ENCODE measurements at regions not wholly inside any gene's neighbourhood (a gene's known extent, or its start where the extent isn't known, plus 50 kb on each side); places are given as distances from the start of the nearest gene placed in this dataset.

DNA sequence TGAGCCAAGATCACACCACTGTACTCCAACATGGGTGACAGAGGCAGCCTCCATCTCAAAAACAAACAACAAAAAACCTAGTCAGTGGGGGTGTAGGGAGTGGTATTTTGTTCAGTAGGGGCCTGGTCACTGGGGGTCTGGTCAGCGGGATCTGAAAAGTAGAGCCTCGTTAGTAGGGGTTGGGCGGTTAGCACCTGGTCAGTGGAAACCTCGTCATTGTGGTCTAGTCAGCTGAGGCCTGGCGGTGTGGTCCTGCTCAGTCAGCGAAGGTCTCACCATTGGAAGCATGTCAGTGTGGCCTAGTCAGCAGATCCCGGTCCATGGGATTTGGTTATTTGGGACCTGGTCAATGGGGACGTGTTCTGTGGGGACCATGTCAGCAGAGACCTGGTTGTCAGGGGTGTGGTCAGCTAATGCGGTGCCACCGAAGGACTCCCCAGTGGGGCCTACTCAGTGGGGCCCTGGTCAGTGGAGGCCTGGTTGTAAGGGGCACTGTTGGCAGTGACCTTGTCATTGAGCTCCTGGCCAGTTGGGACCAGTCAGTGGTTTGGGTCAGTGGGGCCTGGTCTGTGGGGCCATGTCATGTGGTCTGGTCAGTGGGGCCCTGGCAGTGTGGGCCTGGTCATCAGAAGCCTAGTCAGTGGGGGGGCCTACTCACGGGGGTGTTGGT, 63.0 kb upstream of the TPM4 start:
- TF ChIP-seq, protein P1, sequence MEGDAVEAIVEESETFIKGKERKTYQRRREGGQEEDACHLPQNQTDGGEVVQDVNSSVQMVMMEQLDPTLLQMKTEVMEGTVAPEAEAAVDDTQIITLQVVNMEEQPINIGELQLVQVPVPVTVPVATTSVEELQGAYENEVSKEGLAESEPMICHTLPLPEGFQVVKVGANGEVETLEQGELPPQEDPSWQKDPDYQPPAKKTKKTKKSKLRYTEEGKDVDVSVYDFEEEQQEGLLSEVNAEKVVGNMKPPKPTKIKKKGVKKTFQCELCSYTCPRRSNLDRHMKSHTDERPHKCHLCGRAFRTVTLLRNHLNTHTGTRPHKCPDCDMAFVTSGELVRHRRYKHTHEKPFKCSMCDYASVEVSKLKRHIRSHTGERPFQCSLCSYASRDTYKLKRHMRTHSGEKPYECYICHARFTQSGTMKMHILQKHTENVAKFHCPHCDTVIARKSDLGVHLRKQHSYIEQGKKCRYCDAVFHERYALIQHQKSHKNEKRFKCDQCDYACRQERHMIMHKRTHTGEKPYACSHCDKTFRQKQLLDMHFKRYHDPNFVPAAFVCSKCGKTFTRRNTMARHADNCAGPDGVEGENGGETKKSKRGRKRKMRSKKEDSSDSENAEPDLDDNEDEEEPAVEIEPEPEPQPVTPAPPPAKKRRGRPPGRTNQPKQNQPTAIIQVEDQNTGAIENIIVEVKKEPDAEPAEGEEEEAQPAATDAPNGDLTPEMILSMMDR (IDR thresholded peaks at IDR 0.05; ENCODE audit: low read depth, low read length, missing control alignments): no peak
- DNase-seq (ENCODE audit: extremely low read depth, low read depth): no peak

GRCh38 chr19:16013851-16014840, 62.1 kb upstream of the TPM4 start:
- H3K4me3 ChIP-seq (replicated peaks; ENCODE audit: low read depth, low read length): no peak overlapping the region
- no peak for DNase-seq (ENCODE audit: extremely low read depth, low read depth)
- TF ChIP-seq, protein P1 (IDR thresholded peaks at IDR 0.05; ENCODE audit: low read depth, low read length, missing control alignments): no peak

More for the DNA sequence above, 63.0 kb upstream of the TPM4 start:
- no peak overlapping the region for H3K4me3 ChIP-seq (replicated peaks; ENCODE audit: low read depth, low read length)

DNA sequence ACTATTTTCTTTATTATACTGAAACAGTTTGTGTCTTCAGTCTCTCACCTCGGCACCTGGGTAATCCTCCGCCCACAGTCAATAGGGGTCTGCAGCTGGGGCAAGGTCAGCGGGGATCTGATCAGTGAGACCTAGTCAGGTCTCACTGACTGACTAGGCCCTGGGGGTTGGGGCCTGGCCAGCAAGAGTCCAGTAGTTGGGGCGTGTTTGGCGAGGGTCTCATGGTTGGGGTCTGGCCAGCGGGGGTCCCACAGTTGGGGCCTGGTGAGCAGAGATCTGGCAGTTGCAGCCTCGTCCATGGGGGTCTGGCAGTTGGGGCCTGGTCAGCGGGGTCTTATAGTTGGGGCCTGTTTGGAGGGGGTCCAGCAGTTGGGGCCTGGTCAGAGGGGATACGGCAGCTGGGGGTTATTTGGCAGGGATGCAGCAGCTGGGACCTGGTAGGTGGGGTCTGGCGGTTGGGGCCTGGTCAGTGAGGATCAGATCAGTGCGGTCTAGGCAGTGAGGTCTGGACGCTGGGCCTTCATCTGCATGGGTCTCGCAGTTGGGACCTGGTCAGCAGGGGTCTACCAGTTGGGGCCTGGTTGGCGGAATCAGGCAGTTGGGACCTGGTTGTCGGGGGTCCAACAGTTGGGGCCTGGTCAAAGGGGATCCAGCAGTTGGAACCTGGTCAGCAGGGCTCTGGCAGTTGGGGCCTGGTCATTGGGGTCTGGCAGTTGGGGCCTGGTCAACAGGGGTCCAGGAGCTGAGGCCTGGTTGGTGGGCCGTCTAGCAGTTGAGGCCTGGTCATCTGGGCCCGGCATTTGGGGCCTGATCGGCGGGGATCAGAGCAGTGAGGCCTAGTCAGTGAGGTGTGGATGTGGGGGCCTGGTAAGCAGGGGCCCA, 61.1 kb upstream of the TPM4 start:
- TF ChIP-seq, protein P1 (IDR thresholded peaks at IDR 0.05; ENCODE audit: low read depth, low read length, missing control alignments): no peak
- H3K4me3 ChIP-seq (replicated peaks; ENCODE audit: low read depth, low read length): no peak overlapping the region
- DNase-seq (ENCODE audit: extremely low read depth, low read depth): no peak

- no peak overlapping the region for H3K4me3 ChIP-seq (replicated peaks; ENCODE audit: low read depth, low read length)
- DNase-seq (ENCODE audit: extremely low read depth, low read depth): no peak
These were observed 60.5 kb upstream of the TPM4 start for GRCh38 chr19:16015805-16016173.

GRCh38 chr19:16016226-16017137, 59.8 kb upstream of the TPM4 start:
- DNase-seq (ENCODE audit: extremely low read depth, low read depth): no peak
- TF ChIP-seq, protein P1 (IDR thresholded peaks at IDR 0.05; ENCODE audit: low read depth, low read length, missing control alignments): no peak
- no peak overlapping the region for H3K4me3 ChIP-seq (replicated peaks; ENCODE audit: low read depth, low read length)

More at GRCh38 chr19:16015805-16016173, 60.5 kb upstream of the TPM4 start:
- TF ChIP-seq, protein P1 (IDR thresholded peaks at IDR 0.05; ENCODE audit: low read depth, low read length, missing control alignments): no peak

Measured in HFF-Myc (cell line).